ENCODE measurements at regions not wholly inside any gene's neighbourhood (a gene's known extent, or its start where the extent isn't known, plus 50 kb on each side); places are given as distances from the start of the nearest gene placed in this dataset.

GRCh38 chr2:120579916-120580685, 155.6 kb upstream of the GLI2 start:
- H3K4me1 Mint-ChIP-seq = no peaks in the 10 kb centered on the region
- H3K27me3 Mint-ChIP-seq = peaks cover 50% of the 10 kb centered on the region
- no peak for ATAC-seq (replicated peaks; ENCODE audit: extremely low read depth, poor library complexity, severe bottlenecking)
- no peak overlapping the region for H3K4me3 Mint-ChIP-seq
- H3K27ac Mint-ChIP-seq (ENCODE audit: low read depth) = no peak overlapping the region
- H3K36me3 Mint-ChIP-seq (ENCODE audit: insufficient read depth) = no peaks in the 10 kb centered on the region
- H3K9me3 Mint-ChIP-seq = peaks cover 3% of the 10 kb centered on the region
- no peak for DNase-seq (ENCODE audit: low spot score in 2 of 2)

- ATAC-seq (replicated peaks; ENCODE audit: extremely low read depth, poor library complexity, severe bottlenecking) (no peak), DNase-seq (ENCODE audit: low spot score in 2 of 2) (no peak)
- Mint-ChIP-seq H3K4me3 (no peak overlapping the region), H3K27ac (ENCODE audit: low read depth) (no peak overlapping the region), H3K9me3 (peaks cover 5% of the 10 kb centered on the region), H3K4me1 (no peaks in the 10 kb centered on the region), H3K36me3 (ENCODE audit: insufficient read depth) (no peaks in the 10 kb centered on the region), H3K27me3 (peaks cover 50% of the 10 kb centered on the region)
Measured at GRCh38 chr2:120580709-120581108, 155.0 kb upstream of the GLI2 start.

- Mint-ChIP-seq H3K4me3 (no peak overlapping the region), H3K27ac (ENCODE audit: low read depth) (no peak overlapping the region), H3K4me1 (no peaks in the 10 kb centered on the region), H3K36me3 (ENCODE audit: insufficient read depth) (no peaks in the 10 kb centered on the region), H3K9me3 (peaks cover 5% of the 10 kb centered on the region), H3K27me3 (peaks cover 50% of the 10 kb centered on the region)
- ATAC-seq (replicated peaks; ENCODE audit: extremely low read depth, poor library complexity, severe bottlenecking) = no peak
- no peak for DNase-seq (ENCODE audit: low spot score in 2 of 2)
Measured at GRCh38 chr2:120583121-120583520, 152.5 kb upstream of the GLI2 start.

- Mint-ChIP-seq H3K4me3 (no peak overlapping the region), H3K9me3 (peaks cover 5% of the 10 kb centered on the region), H3K27me3 (peaks cover 55% of the 10 kb centered on the region), H3K27ac (ENCODE audit: low read depth) (no peak overlapping the region), H3K36me3 (ENCODE audit: insufficient read depth) (no peaks in the 10 kb centered on the region), H3K4me1 (no peaks in the 10 kb centered on the region)
- ATAC-seq (replicated peaks; ENCODE audit: extremely low read depth, poor library complexity, severe bottlenecking) (no peak), DNase-seq (ENCODE audit: low spot score in 2 of 2) (no peak)
Measured at GRCh38 chr2:120583851-120584570, 151.7 kb upstream of the GLI2 start.

- no peaks in the 10 kb centered on the region for H3K36me3 Mint-ChIP-seq (ENCODE audit: insufficient read depth)
- DNase-seq (ENCODE audit: low spot score in 2 of 2) (no peak), ATAC-seq (replicated peaks; ENCODE audit: extremely low read depth, poor library complexity, severe bottlenecking) (no peak)
- peaks cover 65% of the 10 kb centered on the region for H3K27me3 Mint-ChIP-seq
- H3K4me1 Mint-ChIP-seq = no peaks in the 10 kb centered on the region
- peaks cover 5% of the 10 kb centered on the region for H3K9me3 Mint-ChIP-seq
- H3K4me3 Mint-ChIP-seq = no peak overlapping the region
- H3K27ac Mint-ChIP-seq (ENCODE audit: low read depth) = no peak overlapping the region
Measured at GRCh38 chr2:120586507-120587278, 149.0 kb upstream of the GLI2 start.

GRCh38 chr2:120587279-120587996, 148.2 kb upstream of the GLI2 start:
- peaks cover 69% of the 10 kb centered on the region for H3K27me3 Mint-ChIP-seq
- DNase-seq (ENCODE audit: low spot score in 2 of 2) (no peak), ATAC-seq (replicated peaks; ENCODE audit: extremely low read depth, poor library complexity, severe bottlenecking) (no peak)
- H3K4me1 Mint-ChIP-seq = no peaks in the 10 kb centered on the region
- H3K36me3 Mint-ChIP-seq (ENCODE audit: insufficient read depth) = no peaks in the 10 kb centered on the region
- peaks cover 5% of the 10 kb centered on the region for H3K9me3 Mint-ChIP-seq
- no peak overlapping the region for H3K4me3 Mint-ChIP-seq
- H3K27ac Mint-ChIP-seq (ENCODE audit: low read depth) = no peak overlapping the region

- no peak for DNase-seq (ENCODE audit: low spot score in 2 of 2)
- H3K4me1 Mint-ChIP-seq = no peaks in the 10 kb centered on the region
- no peaks in the 10 kb centered on the region for H3K36me3 Mint-ChIP-seq (ENCODE audit: insufficient read depth)
- no peak for ATAC-seq (replicated peaks; ENCODE audit: extremely low read depth, poor library complexity, severe bottlenecking)
- H3K4me3 Mint-ChIP-seq = no peak overlapping the region
- H3K27me3 Mint-ChIP-seq = peaks cover 69% of the 10 kb centered on the region
- peaks cover 5% of the 10 kb centered on the region for H3K9me3 Mint-ChIP-seq
- no peak overlapping the region for H3K27ac Mint-ChIP-seq (ENCODE audit: low read depth)
Measured at GRCh38 chr2:120587997-120588336, 147.7 kb upstream of the GLI2 start.

GRCh38 chr2:120589771-120590608, 145.7 kb upstream of the GLI2 start:
- no peak for ATAC-seq (replicated peaks; ENCODE audit: extremely low read depth, poor library complexity, severe bottlenecking)
- peaks cover 71% of the 10 kb centered on the region for H3K27me3 Mint-ChIP-seq
- peaks cover 3% of the 10 kb centered on the region for H3K9me3 Mint-ChIP-seq
- no peak for DNase-seq (ENCODE audit: low spot score in 2 of 2)
- H3K36me3 Mint-ChIP-seq (ENCODE audit: insufficient read depth) = no peaks in the 10 kb centered on the region
- H3K4me1 Mint-ChIP-seq = no peaks in the 10 kb centered on the region
- H3K27ac Mint-ChIP-seq (ENCODE audit: low read depth) = no peak overlapping the region
- H3K4me3 Mint-ChIP-seq = no peak overlapping the region

GRCh38 chr2:120590841-120591240, 144.8 kb upstream of the GLI2 start:
- no peaks in the 10 kb centered on the region for H3K9me3 Mint-ChIP-seq
- no peak overlapping the region for H3K27ac Mint-ChIP-seq (ENCODE audit: low read depth)
- no peaks in the 10 kb centered on the region for H3K36me3 Mint-ChIP-seq (ENCODE audit: insufficient read depth)
- H3K4me1 Mint-ChIP-seq = no peaks in the 10 kb centered on the region
- H3K27me3 Mint-ChIP-seq = peaks cover 71% of the 10 kb centered on the region
- no peak for DNase-seq (ENCODE audit: low spot score in 2 of 2)
- ATAC-seq (replicated peaks; ENCODE audit: extremely low read depth, poor library complexity, severe bottlenecking) = no peak
- no peak overlapping the region for H3K4me3 Mint-ChIP-seq

GRCh38 chr2:120591572-120591971, 144.1 kb upstream of the GLI2 start:
- H3K27me3 Mint-ChIP-seq = peaks cover 68% of the 10 kb centered on the region
- no peaks in the 10 kb centered on the region for H3K36me3 Mint-ChIP-seq (ENCODE audit: insufficient read depth)
- ATAC-seq (replicated peaks; ENCODE audit: extremely low read depth, poor library complexity, severe bottlenecking) (no peak), DNase-seq (ENCODE audit: low spot score in 2 of 2) (no peak)
- no peak overlapping the region for H3K27ac Mint-ChIP-seq (ENCODE audit: low read depth)
- H3K9me3 Mint-ChIP-seq = no peaks in the 10 kb centered on the region
- no peaks in the 10 kb centered on the region for H3K4me1 Mint-ChIP-seq
- no peak overlapping the region for H3K4me3 Mint-ChIP-seq

GRCh38 chr2:120592084-120592483, 143.6 kb upstream of the GLI2 start:
- no peak overlapping the region for H3K27ac Mint-ChIP-seq (ENCODE audit: low read depth)
- H3K9me3 Mint-ChIP-seq = no peaks in the 10 kb centered on the region
- no peak overlapping the region for H3K4me3 Mint-ChIP-seq
- no peaks in the 10 kb centered on the region for H3K36me3 Mint-ChIP-seq (ENCODE audit: insufficient read depth)
- no peak for DNase-seq (ENCODE audit: low spot score in 2 of 2)
- H3K27me3 Mint-ChIP-seq = peaks cover 63% of the 10 kb centered on the region
- H3K4me1 Mint-ChIP-seq = no peaks in the 10 kb centered on the region
- no peak for ATAC-seq (replicated peaks; ENCODE audit: extremely low read depth, poor library complexity, severe bottlenecking)
